Bronchial epithelial cell (primary cell): ENCODE measurements at regions not wholly inside any gene's neighbourhood (a gene's known extent, or its start where the extent isn't known, plus 50 kb on each side); places are given as distances from the start of the nearest gene placed in this dataset.

Experiments used
- DNase-seq: peaks from one replicate; pipeline ENCODE4 v3.0.0-alpha.2; 2010; ENCODE audit warnings: low read depth
- FAIRE-seq: peaks from 2 replicates; lab custom pipeline; 2011; peaks lifted over from hg19 to GRCh38; lab: Jason Lieb, UNC
- H3K27me3 ChIP-seq: 2 replicates; pipeline ENCODE4 v1.5.1; 2011; ENCODE audit warnings: low read length; ENCODE audit not compliant: control insufficient read depth, insufficient read depth
- H3K36me3 ChIP-seq: 2 replicates; pipeline ENCODE4 v1.5.1; 2011; ENCODE audit warnings: low read length; ENCODE audit not compliant: control insufficient read depth, insufficient read depth
- H3K4me3 ChIP-seq: 2 replicates; pipeline ENCODE4 v1.5.1; 2011; ENCODE audit warnings: mild to moderate bottlenecking, low read depth, low read length, control low read depth
- TF ChIP-seq, protein P1 (sequence below): IDR thresholded peaks from 2 replicates; pipeline ENCODE4 v1.5.1; 2011; ENCODE audit warnings: mild to moderate bottlenecking, moderate library complexity, low read length, control low read depth, inconsistent platforms; ENCODE audit not compliant: insufficient read depth, severe bottlenecking

DNA sequence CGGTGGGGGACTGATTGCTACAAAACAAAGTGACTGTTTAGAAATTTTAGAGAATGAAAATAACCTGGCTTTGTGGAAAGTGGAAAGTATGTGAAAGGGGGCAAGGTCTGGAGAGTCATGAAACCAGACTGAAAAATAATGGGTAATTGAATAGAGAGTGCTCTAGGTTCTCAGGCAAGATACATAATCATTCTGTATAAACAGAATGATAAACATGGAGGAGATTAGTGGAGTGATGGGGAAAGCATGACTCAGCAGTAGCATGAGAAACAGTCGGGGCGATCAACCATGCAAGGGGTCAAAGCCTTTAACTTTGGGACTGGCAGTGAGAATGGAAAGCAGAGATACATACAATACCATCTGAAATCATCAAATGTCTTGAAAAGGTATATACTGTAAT is 332.5 kb downstream of the CCER1 start:
- Histone ChIP-seq H3K36me3 (no peaks in the 10 kb centered on the region), H3K27me3 (no peaks in the 10 kb centered on the region), H3K4me3 (no peak overlapping the region)
- no peak for FAIRE-seq
- DNase-seq, result peak; percentile 38
- TF ChIP-seq, protein P1, sequence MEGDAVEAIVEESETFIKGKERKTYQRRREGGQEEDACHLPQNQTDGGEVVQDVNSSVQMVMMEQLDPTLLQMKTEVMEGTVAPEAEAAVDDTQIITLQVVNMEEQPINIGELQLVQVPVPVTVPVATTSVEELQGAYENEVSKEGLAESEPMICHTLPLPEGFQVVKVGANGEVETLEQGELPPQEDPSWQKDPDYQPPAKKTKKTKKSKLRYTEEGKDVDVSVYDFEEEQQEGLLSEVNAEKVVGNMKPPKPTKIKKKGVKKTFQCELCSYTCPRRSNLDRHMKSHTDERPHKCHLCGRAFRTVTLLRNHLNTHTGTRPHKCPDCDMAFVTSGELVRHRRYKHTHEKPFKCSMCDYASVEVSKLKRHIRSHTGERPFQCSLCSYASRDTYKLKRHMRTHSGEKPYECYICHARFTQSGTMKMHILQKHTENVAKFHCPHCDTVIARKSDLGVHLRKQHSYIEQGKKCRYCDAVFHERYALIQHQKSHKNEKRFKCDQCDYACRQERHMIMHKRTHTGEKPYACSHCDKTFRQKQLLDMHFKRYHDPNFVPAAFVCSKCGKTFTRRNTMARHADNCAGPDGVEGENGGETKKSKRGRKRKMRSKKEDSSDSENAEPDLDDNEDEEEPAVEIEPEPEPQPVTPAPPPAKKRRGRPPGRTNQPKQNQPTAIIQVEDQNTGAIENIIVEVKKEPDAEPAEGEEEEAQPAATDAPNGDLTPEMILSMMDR, result no peak

DNA sequence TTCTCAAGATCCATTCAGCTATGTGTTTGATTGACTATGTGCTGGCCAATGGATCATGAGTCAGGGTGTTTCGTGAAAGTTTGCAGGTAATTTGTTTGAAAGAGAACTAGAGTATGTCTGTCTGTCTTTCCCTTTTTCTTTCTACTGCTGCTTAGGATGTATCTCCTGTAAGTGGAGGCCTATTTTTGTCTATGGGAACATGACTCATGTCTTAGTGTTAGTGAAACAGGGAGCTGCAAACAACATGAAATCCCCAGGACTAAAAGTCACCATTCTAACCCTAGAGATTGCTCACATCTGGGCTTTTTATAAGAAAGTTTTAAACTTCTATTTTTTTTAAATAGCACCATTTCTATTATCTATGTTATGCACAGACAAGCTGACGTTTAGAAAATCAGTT is 333.0 kb downstream of the CCER1 start:
- peak; percentile 79 for DNase-seq
- TF ChIP-seq, protein P1, result no peak
- Histone ChIP-seq H3K36me3 (no peaks in the 10 kb centered on the region), H3K27me3 (no peaks in the 10 kb centered on the region), H3K4me3 (no peak overlapping the region)
- FAIRE-seq, result no peak

DNA sequence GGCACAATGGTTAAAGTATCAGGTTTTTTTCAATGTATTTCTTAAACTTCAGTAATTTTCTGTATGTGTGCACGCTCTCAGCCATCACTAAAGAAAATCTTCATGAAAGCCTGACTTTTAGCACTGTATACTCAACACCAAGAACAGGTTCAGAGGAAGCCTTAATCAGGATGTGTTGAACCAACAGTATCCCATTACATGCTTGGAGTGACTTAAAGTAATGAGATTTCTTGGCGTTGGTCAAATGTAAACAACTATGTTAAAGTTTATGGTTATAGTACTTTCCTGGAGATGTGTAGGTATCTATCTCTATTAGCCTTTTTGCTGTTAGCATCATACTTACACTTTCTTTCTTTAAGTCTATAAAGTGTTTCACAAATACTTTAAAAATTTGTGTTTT is 335.0 kb downstream of the CCER1 start:
- TF ChIP-seq, protein P1, result no peak
- H3K4me3 ChIP-seq, result no peak overlapping the region
- H3K36me3 ChIP-seq, result no peaks in the 10 kb centered on the region
- DNase-seq (peak; percentile 33), FAIRE-seq (no peak)
- no peaks in the 10 kb centered on the region for H3K27me3 ChIP-seq

DNA sequence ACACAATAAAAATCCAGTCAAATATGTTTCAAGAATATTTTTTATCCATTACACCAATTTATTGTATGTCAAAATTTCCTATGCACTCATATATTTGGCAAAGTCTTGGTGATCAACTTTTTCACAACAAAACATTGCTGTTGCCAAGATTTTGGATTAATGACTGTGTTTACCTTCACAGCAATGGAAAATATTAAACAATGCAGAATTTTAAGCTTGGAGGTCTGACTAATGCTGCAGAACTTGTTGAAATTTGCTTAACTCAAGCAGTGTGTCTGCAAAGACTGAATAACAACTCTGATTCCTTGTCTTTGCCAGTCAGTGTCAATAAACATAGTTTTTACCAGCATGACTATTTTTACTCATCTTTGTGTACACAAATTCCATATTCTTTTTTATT is 336.4 kb downstream of the CCER1 start:
- H3K36me3 ChIP-seq, result no peaks in the 10 kb centered on the region
- DNase-seq, result peak; percentile 93
- no peak overlapping the region for H3K4me3 ChIP-seq
- TF ChIP-seq, protein P1, result no peak
- no peaks in the 10 kb centered on the region for H3K27me3 ChIP-seq
- FAIRE-seq, result no peak

DNA sequence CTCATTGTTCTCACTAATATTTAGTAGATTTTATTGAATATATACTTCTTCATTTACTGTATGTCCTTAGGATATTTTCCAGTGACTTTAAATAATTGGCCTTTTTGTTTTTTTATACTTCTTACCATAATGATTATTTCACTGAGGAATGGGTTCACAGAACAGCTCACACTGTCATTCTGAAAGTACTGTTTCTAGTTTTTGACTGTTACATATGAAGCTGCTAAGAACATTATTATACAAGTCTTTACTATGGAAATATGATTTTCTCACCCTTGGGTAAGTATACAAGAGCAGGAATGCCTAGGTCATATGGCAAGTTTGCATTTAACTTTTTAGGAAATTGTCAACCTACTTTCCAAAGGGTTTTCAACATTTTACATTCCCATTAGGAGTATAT is 343.1 kb downstream of the CCER1 start:
- no peaks in the 10 kb centered on the region for H3K36me3 ChIP-seq
- no peaks in the 10 kb centered on the region for H3K27me3 ChIP-seq
- DNase-seq (no peak), FAIRE-seq (no peak)
- no peak overlapping the region for H3K4me3 ChIP-seq
- TF ChIP-seq, protein P1, result no peak

DNA sequence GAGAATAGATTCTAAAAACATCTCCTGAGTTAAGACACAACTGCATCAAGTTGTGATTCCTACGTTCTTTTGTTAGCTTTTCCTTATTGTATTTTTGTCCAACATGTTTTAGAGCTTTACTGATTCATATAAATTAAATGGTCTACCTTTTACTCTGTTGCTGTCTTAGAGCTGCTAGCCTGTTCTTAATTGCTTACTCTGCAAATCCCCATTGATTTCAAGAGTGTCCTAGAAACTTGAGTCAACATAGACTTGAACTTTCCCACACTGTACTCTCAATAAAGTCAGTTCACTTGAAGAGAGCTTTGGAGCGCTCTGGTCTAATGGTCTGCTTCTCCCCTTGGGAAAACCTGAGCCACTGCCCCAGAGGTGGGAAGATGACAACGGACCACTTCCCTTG is 343.9 kb downstream of the CCER1 start:
- FAIRE-seq (no peak), DNase-seq (no peak)
- TF ChIP-seq, protein P1, result no peak
- no peaks in the 10 kb centered on the region for H3K27me3 ChIP-seq
- no peaks in the 10 kb centered on the region for H3K36me3 ChIP-seq
- no peak overlapping the region for H3K4me3 ChIP-seq
